ENCODE measurements at regions not wholly inside any gene's neighbourhood (a gene's known extent, or its start where the extent isn't known, plus 50 kb on each side); places are given as distances from the start of the nearest gene placed in this dataset.

GRCh38 chr2:43127941-43128558 lies 98.4 kb downstream of the ZFP36L2 start:
- DNase-seq, result no peak

- DNase-seq, result peak; percentile 91
Measured at GRCh38 chr2:43127208-43127940, 99.0 kb downstream of the ZFP36L2 start.

GRCh38 chr2:43126817-43127207 lies 99.6 kb downstream of the ZFP36L2 start:
- DNase-seq, result no peak

GRCh38 chr2:43125090-43125998 lies 101.1 kb downstream of the ZFP36L2 start:
- no peak for DNase-seq

GRCh38 chr2:43124687-43125057 lies 101.7 kb downstream of the ZFP36L2 start:
- DNase-seq, result no peak

- DNase-seq, result no peak
Measured at GRCh38 chr2:43123981-43124686, 102.3 kb downstream of the ZFP36L2 start.

GRCh38 chr2:43123486-43123885 lies 102.9 kb downstream of the ZFP36L2 start:
- no peak for DNase-seq

- DNase-seq, result no peak
Measured at GRCh38 chr2:43123028-43123427, 103.4 kb downstream of the ZFP36L2 start.

GRCh38 chr2:43121580-43122314 lies 104.7 kb downstream of the ZFP36L2 start:
- DNase-seq, result no peak

GRCh38 chr2:43119303-43119702 lies 107.1 kb downstream of the ZFP36L2 start:
- no peak for DNase-seq

GRCh38 chr2:43117521-43118143 lies 108.8 kb downstream of the ZFP36L2 start:
- DNase-seq, result no peak

GRCh38 chr2:43116988-43117387 lies 109.4 kb downstream of the ZFP36L2 start:
- no peak for DNase-seq

- DNase-seq, result no peak
Measured at GRCh38 chr2:43115881-43116280, 110.5 kb downstream of the ZFP36L2 start.

- DNase-seq, result no peak
Measured at GRCh38 chr2:43114210-43114609, 112.2 kb downstream of the ZFP36L2 start.

GRCh38 chr2:43111788-43112554 lies 114.4 kb downstream of the ZFP36L2 start:
- DNase-seq, result no peak

GRCh38 chr2:43110442-43110871 lies 115.9 kb downstream of the ZFP36L2 start:
- no peak for DNase-seq

- no peak for DNase-seq
Measured at GRCh38 chr2:43109261-43109743, 117.1 kb downstream of the ZFP36L2 start.

- DNase-seq, result no peak
Measured at GRCh38 chr2:43107679-43108078, 118.7 kb downstream of the ZFP36L2 start.

- no peak for DNase-seq
Measured at GRCh38 chr2:43106559-43107527, 119.6 kb downstream of the ZFP36L2 start.
